ENCODE measurements at regions not wholly inside any gene's neighbourhood (a gene's known extent, or its start where the extent isn't known, plus 50 kb on each side); places are given as distances from the start of the nearest gene placed in this dataset.

GRCh38 chr13:74424455-74424854 is 290.3 kb upstream of the KLF12 start:
- TF ChIP-seq POLR2AphosphoS5 (IDR thresholded peaks at IDR 0.05; ENCODE audit: insufficient read depth in 1 of 2, low read depth in 1 of 2) (no peak), CTCF (IDR thresholded peaks at IDR 0.05) (no peak)
